Limb (tissue), 2 donors: ENCODE measurements at regions not wholly inside any gene's neighbourhood (a gene's known extent, or its start where the extent isn't known, plus 50 kb on each side); places are given as distances from the start of the nearest gene placed in this dataset.

Experiments used
- DNase-seq, 2 donors: peaks; one replicate each; pipeline ENCODE4 v3.0.0-alpha.2; 2016; ENCODE audit errors: extremely low spot score in 2 of 2

DNA sequence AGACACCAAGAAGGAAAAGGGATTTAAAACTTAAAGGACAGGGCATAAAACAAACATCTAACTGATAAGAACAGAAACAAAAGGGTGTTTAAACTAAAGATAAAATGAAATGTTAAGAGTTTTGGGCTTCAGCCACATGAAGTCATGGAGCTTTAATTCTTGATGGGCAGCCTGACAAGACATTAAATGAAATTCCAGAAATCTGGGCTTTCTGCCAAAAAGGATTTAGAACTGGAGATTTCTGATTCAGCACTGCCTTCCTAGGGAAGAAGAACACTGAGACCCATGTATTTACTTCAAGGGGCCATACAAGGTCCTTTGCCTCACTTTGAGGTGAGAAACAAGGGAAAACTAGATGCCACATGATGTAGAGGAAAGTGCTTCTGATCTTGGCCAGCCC is 355.9 kb upstream of the RAG2 start:
- DNase-seq, result peak in 1 of 2 donors; percentile 61

- no peak for DNase-seq
These were observed 350.6 kb upstream of the RAG2 start for GRCh38 chr11:36948460-36949127.

GRCh38 chr11:36945384-36945783 is 347.3 kb upstream of the RAG2 start:
- peak in 1 of 2 donors; percentile 16 for DNase-seq

GRCh38 chr11:36933481-36933880 is 335.4 kb upstream of the RAG2 start:
- DNase-seq, result no peak

GRCh38 chr11:36931139-36931538 is 333.1 kb upstream of the RAG2 start:
- DNase-seq, result no peak

DNA sequence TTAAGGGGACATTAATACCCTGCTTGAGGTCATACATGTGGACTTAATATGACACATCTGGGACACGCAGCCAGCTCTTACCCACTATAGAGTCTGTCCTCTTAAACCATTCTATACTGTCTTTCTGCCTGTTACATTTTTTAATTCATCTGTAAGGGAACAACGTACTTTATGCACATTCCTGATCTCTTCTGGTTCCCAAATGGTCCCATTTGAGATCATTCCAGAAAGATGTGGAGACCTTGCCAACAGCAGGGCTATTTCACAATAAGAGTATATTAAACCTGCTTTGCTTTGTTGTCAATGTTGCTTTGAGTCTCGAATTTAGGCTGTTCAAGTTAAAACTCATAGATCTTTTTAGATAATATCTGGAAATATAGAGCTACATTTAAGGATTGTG is 332.2 kb upstream of the RAG2 start:
- DNase-seq, result peak in 1 of 2 donors; percentile 52

GRCh38 chr11:36929401-36929800 is 331.4 kb upstream of the RAG2 start:
- DNase-seq, result no peak

GRCh38 chr11:36928621-36929020 is 330.6 kb upstream of the RAG2 start:
- no peak for DNase-seq

DNA sequence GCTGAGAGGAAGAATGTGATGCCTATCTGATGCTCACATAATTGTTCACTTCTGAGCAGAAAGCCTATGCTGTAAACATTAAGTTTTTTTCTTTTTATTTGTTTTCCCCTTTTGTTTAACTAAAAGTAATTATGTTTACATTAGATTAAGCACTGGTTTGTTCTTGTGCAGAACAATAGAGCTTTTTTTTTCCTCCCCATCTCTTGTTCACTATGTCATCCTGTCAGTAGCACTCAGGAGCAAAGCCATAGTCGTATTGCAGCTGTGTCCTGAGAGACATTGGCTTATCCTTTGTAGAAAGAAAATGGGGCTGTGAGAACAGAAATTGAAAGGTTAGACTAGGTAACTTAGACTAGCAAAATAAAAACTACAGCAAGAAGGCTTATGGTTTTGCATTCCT is 301.8 kb upstream of the RAG2 start:
- DNase-seq, result no peak

GRCh38 chr11:36890841-36891240 is 292.8 kb upstream of the RAG2 start:
- no peak for DNase-seq

DNA sequence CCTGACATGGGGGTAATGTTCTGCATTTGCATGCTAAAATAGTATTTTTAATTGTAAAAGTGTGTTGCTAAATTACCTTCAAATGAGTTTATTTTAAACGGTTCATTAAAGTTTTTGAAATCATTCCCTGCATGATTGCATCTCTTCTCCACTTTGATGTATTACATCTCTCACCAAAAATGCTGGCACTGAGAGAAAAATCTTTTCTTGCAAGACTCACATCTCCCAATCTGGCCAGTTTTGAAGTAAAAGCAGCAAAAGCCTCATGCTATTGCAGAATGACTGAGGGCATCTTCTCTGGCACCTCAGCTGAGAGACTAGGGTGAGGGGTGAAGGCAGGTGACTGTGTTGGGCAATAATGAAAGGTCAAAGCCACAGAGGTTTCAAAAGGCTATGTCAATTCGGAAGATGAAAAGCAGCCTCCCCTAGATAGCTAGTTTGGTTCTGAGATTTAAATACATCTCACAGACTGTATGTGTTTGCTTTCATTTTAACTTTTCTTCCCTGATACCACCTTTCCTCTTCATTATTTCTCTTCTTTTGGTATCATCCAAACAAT is 292.2 kb upstream of the RAG2 start:
- DNase-seq, result no peak

GRCh38 chr11:36885154-36885553 is 287.1 kb upstream of the RAG2 start:
- no peak for DNase-seq

- no peak for DNase-seq
These were observed 280.7 kb upstream of the RAG2 start for GRCh38 chr11:36878737-36879136.

DNA sequence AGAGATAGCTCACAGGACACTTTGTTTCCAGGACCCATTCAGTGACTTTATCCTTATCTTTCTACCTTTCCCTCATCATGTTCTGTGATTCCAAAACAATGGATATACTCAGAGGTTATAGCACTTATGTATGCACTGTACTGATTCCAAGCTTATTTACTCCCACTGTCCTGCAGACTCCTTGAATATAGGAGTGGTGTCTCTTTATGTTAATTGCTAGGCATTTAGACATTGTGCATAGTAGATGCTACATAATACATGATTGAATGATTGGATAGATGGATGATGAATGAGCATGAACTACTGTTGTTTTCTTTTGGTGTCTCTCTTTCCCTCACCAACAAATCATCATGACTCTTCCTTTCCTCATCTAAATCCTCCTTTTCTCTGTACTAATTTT is 279.1 kb upstream of the RAG2 start:
- no peak for DNase-seq

- no peak for DNase-seq
These were observed 278.2 kb upstream of the RAG2 start for GRCh38 chr11:36876266-36876665.

DNA sequence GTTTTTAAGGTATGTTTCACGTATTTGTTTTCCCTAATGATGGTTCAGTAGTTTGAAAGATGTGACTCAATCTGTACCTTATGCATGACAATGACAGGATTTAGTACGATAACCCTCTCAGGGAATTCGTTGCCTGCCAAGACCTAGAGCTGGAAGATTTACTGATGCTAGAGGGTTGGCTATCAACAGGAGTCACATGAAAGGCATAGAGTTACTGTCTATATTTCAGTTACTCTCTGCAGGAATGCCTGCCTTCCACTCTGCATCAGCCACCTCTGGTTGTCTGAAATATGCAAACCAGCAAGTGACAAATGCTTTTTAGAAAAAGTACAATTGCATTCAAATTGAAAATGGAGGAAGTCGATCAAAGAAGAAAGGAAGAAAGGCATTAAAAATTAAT is 276.3 kb upstream of the RAG2 start:
- no peak for DNase-seq

- DNase-seq, result no peak
These were observed 272.3 kb upstream of the RAG2 start for GRCh38 chr11:36870361-36870760.

- no peak for DNase-seq
These were observed 270.3 kb upstream of the RAG2 start for GRCh38 chr11:36868380-36868779.

GRCh38 chr11:36865846-36866245 is 267.8 kb upstream of the RAG2 start:
- peak in 1 of 2 donors; percentile 10 for DNase-seq

GRCh38 chr11:36854875-36855274 is 256.8 kb upstream of the RAG2 start:
- DNase-seq, result no peak

DNA sequence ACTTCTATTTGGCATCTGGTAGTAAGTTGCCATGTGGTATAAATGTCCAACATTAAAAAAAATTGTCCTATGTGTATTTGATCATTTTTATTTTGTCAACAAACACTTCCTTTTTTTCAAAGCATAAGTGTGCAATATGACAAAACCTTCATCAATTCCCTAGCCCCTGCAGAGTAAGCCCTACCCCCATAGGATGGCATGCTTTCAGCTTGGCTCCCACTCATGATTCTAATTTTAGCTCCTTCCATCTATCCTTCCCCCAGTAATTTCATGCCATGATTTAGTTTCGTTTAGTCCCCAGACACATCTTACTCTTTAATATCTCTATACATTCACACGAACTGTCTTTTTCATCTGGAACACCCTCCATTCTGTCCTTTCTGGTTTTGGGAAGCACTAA is 250.6 kb upstream of the RAG2 start:
- no peak for DNase-seq

DNA sequence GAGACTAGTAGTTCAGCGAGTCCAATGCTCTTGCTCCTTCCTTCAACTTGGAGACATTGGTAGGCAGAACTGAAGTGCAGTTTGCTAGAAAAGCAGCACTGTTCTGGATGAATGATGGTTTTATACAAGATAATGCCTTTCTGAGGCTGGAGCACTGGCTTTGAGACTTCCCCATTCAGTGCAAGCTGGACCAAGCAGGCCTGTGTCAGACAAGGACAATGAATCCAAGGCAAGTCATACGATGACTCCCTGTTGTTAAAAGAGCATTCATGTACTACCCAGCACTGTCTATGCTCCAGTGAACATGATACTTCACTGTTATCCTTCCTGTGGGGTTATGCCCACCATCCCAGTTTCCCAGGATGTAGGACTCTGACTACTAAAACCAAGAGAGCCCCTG is 242.3 kb upstream of the RAG2 start:
- DNase-seq, result no peak

DNA sequence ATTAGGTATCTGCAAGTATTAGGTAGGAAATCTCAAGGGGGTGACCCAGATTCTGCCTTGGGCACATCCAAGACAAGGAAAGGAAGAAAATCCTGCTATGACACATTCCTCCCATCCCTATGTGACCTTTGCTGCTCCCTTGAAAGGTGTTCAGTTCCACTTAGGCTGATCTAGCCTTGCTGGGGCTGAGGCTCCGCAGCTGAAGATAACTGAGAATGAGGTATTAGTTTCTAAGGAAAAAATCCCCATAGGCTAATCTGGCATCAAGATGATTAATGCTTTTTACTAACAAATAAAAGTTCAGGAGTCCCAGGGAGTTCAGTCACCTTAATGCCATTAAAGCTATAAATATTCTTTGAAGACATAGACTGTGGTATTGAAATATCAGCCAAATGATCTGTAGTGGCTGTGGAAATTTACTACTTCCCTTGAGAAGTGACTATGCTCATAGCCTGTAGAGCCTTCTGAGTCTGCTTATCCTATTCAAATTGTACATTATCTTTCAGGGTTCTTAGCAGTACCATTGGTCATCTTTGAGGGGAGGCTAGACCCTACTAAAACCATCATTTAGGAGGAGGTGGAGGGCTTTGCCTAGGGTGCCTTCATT is 239.9 kb upstream of the RAG2 start:
- DNase-seq, result no peak
